HFFc6 (cell line): ENCODE measurements at regions not wholly inside any gene's neighbourhood (a gene's known extent, or its start where the extent isn't known, plus 50 kb on each side); places are given as distances from the start of the nearest gene placed in this dataset.

Experiments used
- DNase-seq: peaks from one replicate; pipeline ENCODE4 v3.0.0-alpha.2; 2018
- H3K27ac Mint-ChIP-seq: 2 replicates; pipeline ENCODE4 v1.8.0; 2020; ENCODE audit warnings: mild to moderate bottlenecking, mixed read lengths
- H3K27me3 Mint-ChIP-seq: 2 replicates; pipeline ENCODE4 v1.8.0; 2021; ENCODE audit warnings: mild to moderate bottlenecking, moderate library complexity, mixed read lengths; ENCODE audit not compliant: insufficient read depth
- H3K36me3 Mint-ChIP-seq: 2 replicates; pipeline ENCODE4 v1.8.0; 2021; ENCODE audit warnings: low read depth, mixed read lengths
- H3K4me1 Mint-ChIP-seq: 2 replicates; pipeline ENCODE4 v1.8.0; 2020; ENCODE audit warnings: low read depth, mixed read lengths
- H3K4me3 Mint-ChIP-seq: 2 replicates; pipeline ENCODE4 v1.8.0; 2020; ENCODE audit warnings: mild to moderate bottlenecking, moderate library complexity, mixed read lengths
- H3K9me3 Mint-ChIP-seq: 2 replicates; pipeline ENCODE4 v1.8.0; 2020; ENCODE audit warnings: mild to moderate bottlenecking, mixed read lengths
- TF ChIP-seq, protein P1 (sequence below): fragments of 200-600 bp; sonication (generic); IDR thresholded peaks from 2 replicates; pipeline ENCODE4 v1.5.0; 2021; ENCODE audit warnings: antibody characterized with exemption, mild to moderate bottlenecking

DNA sequence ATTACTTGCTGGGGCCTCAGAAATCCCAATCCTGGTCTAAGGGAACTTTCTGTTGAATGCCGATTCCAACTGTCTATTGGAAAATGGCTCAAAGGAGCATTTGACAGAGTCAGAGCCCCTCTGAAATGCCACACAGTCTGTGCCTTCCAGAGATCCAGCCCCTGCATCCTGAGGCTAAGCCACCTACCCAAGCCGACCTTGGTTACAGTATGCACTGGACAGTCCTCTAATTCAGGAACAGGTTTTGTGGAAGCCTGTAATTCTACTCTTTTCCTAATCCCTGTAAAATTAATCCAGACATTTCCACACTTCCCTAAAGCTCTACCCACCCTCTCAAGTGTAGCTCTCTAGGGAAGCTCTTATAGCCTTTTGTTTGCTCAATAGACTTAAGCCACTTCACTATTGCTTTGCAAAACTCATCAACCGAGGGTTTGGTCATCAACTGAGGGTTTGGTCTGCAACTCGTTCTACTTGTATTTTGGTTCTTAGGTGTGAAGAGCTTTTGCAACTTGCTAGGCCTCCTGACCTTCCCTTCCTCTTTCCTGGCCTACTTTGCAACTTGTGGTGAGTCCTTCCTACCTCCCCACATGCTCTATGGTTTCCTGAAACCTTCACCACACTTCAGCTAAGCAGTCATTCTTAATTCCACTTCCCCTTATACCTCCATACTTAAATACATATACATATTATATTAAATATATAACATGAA is 364.8 kb downstream of the SFMBT2 start:
- no peak for DNase-seq
- H3K36me3 Mint-ChIP-seq = no peaks in the 10 kb centered on the region; the same call in 1 of the 2 replicates
- no peak overlapping the region for H3K27ac Mint-ChIP-seq
- TF ChIP-seq, protein P1, sequence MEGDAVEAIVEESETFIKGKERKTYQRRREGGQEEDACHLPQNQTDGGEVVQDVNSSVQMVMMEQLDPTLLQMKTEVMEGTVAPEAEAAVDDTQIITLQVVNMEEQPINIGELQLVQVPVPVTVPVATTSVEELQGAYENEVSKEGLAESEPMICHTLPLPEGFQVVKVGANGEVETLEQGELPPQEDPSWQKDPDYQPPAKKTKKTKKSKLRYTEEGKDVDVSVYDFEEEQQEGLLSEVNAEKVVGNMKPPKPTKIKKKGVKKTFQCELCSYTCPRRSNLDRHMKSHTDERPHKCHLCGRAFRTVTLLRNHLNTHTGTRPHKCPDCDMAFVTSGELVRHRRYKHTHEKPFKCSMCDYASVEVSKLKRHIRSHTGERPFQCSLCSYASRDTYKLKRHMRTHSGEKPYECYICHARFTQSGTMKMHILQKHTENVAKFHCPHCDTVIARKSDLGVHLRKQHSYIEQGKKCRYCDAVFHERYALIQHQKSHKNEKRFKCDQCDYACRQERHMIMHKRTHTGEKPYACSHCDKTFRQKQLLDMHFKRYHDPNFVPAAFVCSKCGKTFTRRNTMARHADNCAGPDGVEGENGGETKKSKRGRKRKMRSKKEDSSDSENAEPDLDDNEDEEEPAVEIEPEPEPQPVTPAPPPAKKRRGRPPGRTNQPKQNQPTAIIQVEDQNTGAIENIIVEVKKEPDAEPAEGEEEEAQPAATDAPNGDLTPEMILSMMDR = no peak
- no peaks in the 10 kb centered on the region for H3K4me1 Mint-ChIP-seq
- H3K4me3 Mint-ChIP-seq = no peak overlapping the region
- peaks cover 37% of the 10 kb centered on the region for H3K9me3 Mint-ChIP-seq
- no peaks in the 10 kb centered on the region; the same call in 1 of the 2 replicates for H3K27me3 Mint-ChIP-seq

DNA sequence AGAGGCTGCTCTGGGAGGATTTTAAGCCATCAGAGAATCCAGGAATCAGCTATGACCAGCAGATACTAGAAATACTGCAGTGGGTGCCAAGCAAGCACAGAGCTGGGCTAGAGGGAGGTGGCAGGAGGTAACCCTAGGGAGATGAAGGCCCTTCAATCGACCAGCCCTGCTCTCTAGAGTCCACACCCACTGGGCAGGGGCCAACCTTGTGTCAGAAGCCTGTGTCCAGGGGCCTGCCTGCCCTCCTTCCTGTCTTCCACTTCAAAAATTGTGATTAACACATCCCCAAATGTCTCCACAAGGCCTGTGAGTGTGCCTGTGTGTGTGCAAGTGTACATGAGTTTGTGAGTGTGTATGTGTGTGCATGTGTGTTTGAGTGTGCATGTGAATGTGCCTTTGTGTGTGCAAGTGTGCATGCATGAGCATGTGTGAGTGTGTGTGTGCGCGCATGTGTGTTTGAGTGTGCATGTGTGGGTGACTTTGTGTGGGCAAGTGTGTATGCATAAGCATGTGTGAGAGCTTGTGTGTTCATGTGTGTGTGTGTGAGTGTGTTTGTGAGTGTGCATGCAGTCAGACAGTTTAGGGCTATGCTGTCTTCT is 367.7 kb downstream of the SFMBT2 start:
- Mint-ChIP-seq H3K4me3 (no peak overlapping the region), H3K27ac (no peak overlapping the region), H3K36me3 (no peaks in the 10 kb centered on the region; the same call in 1 of the 2 replicates), H3K4me1 (no peaks in the 10 kb centered on the region), H3K9me3 (peaks cover 38% of the 10 kb centered on the region), H3K27me3 (no peaks in the 10 kb centered on the region; the same call in 1 of the 2 replicates)
- TF ChIP-seq, protein P1 = no peak
- DNase-seq = no peak

DNA sequence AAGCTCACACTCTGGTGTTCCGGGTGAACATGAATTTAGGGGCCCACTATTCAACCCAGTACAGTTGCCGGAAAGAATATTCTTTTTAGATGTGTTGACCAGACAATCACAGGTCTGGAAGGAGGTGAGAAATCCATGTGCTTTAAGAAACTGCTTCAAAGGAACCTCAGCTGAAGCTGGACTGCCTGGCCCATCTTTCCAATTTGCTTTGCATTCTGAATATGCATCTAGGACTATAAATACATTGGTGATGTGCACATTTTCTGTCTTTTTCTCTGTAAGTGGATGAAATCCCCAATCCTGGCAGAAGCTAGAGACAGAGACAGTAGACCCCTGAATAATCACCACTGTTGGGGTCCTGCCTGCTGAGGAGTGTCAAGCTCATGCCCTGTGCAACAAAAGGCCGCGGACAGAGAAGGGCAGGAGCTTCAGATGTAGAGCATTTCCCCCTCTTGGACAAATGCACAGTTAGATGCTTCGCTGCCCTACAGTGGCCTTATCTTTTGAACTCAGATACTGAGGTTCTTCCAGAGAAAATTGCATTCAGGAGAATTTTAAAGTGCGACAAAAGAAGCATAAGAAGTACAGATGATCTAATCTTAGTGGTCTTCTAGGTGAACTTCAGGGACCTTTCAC is 368.3 kb downstream of the SFMBT2 start:
- no peaks in the 10 kb centered on the region; the same call in 1 of the 2 replicates for H3K36me3 Mint-ChIP-seq
- no peaks in the 10 kb centered on the region; the same call in 1 of the 2 replicates for H3K27me3 Mint-ChIP-seq
- no peaks in the 10 kb centered on the region for H3K4me1 Mint-ChIP-seq
- TF ChIP-seq, protein P1 = no peak
- H3K4me3 Mint-ChIP-seq = no peak overlapping the region
- H3K9me3 Mint-ChIP-seq = peaks cover 38% of the 10 kb centered on the region
- no peak for DNase-seq
- no peak overlapping the region for H3K27ac Mint-ChIP-seq

DNA sequence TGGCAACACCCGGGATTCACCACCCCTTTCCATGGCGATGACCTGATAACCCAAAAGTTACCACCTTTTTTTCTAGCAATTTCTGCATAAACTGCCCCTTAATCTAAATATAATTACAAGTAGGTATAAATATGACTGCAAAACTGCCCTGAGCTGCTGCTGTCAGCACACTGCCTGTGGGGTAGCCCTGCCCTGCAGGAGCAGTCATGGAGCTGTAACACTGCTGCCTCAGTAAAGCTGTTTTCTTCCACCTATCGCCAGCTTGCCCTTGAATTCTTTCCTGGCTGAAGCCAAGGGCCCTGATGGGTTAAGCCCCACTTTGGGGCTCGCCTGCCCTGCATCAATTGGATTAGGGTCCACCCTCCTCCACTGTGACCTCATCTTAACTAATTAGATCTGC is 368.8 kb downstream of the SFMBT2 start:
- no peak for DNase-seq
- peaks cover 36% of the 10 kb centered on the region for H3K9me3 Mint-ChIP-seq
- H3K4me1 Mint-ChIP-seq = no peaks in the 10 kb centered on the region
- TF ChIP-seq, protein P1 = no peak
- H3K27ac Mint-ChIP-seq = no peak overlapping the region
- H3K4me3 Mint-ChIP-seq = no peak overlapping the region
- H3K36me3 Mint-ChIP-seq = no peaks in the 10 kb centered on the region
- no peaks in the 10 kb centered on the region; the same call in 1 of the 2 replicates for H3K27me3 Mint-ChIP-seq

DNA sequence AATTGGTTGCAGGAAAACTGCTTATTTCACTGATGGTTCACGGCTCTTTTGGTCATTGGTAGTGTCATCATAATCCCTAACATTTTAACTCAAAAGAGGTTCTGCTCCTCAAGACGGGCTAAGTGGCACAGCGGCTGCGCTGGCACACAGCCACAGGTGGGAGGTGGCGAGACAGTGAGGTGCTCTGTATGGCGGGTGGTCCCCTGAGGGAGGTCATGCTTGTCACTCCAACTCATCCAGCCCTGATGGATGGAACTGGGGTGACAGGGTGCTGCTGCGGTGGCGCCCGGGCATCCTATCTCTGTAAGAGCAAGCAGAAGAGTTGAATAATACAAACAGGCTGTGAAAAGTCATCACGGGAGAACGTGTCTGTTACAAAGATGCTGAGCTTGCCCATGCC is 370.2 kb downstream of the SFMBT2 start:
- no peak overlapping the region for H3K4me3 Mint-ChIP-seq
- H3K4me1 Mint-ChIP-seq = no peaks in the 10 kb centered on the region
- no peaks in the 10 kb centered on the region for H3K36me3 Mint-ChIP-seq
- peaks cover 34% of the 10 kb centered on the region for H3K9me3 Mint-ChIP-seq
- no peaks in the 10 kb centered on the region for H3K27me3 Mint-ChIP-seq
- TF ChIP-seq, protein P1 = no peak
- H3K27ac Mint-ChIP-seq = no peak overlapping the region
- DNase-seq = no peak
